EH (cell line): ENCODE measurements at regions not wholly inside any gene's neighbourhood (a gene's known extent, or its start where the extent isn't known, plus 50 kb on each side); places are given as distances from the start of the nearest gene placed in this dataset.
"Not testable (repeated sequence)": the region's sequence is repeated elsewhere in the genome, so short reads cannot be mapped to it uniquely, and the experiment has no call there.

ENCODE experiments used
- DNase-seq: peaks from one replicate; pipeline ENCODE4 v3.0.0-alpha.2; 2015; ENCODE audit warnings: low read depth

GRCh38 chr2:196498962-196499361, 140.6 kb upstream of the CCDC150 start:
- no peak for DNase-seq

DNA sequence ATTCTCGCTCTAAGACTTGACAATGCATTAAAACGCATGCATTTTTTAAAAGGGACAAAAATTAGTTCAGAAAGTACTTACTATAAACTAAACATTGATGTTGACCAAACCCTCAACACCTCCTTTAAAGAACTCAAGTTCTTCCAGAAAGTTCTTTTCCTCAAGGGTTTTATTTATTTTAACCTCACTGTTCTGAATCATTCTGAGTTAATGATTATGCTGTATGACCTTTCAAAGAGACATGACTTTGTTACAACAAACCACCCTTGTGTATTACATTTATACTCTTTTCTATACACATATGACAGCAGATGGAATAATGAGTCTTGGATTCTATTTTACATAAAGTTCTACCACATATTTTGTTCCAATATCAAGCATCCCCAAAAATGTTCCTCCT, 139.8 kb upstream of the CCDC150 start:
- no peak for DNase-seq

DNA sequence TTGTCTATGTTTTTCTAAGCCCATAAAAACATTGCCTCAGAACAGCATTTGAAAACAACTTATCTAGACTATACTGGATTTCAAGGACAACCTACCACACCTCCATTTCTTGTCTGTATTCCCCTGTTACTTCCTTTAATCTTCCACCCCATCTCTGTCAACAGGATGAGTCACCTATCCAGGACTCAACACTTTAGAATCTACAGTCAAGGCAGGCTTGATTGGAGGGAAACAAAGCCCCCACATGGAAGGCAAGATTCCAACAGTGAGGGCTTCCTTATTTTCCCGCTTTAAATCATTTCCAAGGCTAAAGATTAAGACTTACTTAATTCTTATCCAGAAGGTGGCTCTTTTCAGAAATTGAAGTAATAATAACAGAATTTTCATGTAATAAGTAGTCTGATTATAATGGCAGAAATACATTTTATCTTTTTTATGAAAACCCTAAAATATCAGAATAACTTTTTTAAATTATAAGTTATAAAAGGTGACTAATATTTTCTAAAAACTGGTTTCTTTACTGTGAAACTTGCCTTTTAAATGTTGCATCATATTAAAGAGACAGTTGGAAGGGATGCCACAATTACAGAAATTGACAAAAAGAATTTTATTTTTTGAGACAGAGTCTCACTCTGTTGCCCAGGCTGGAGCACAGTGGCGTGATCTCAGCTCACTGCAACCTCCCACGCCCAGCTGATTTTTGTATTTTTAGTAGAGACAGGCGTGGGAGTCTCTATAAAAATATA, 138.7 kb upstream of the CCDC150 start:
- peak; percentile 50 for DNase-seq

DNA sequence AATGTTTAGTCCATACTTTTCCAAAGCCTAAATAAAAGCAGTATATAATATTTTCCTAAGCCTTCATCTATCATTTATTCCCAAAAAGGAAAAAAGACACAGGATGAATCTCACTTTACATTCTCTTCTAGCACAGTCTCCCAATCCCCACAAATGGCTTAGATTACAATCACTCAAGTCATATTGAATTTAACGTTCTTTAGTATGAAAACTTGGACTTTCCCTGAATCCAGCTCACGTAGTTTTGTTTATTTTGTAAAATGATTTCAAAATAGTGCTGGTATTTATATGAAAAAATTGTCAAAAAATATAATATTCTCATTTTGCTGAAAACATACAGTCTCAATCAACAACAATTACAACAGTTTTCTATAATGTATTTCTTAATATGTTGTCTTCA, 137.7 kb upstream of the CCDC150 start:
- DNase-seq, result no peak

DNA sequence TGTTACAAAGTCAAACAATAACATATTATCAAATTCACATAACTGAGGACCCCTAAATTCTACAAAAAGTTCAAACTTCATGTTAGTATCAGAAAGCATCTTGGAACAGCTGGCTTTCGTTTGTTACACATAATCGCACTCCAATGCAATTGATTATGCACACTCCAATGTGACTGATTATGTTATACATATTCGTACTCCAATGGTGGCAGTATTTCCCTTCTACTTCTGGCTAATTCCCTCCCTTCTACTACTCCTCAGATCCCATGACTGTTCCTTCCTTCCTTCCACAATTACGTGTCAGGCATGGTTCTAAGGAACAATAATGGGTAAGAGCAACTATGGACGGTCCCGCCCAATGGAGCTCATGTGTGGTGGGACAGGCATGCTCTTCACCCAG, 137.1 kb upstream of the CCDC150 start:
- DNase-seq, result no peak

DNA sequence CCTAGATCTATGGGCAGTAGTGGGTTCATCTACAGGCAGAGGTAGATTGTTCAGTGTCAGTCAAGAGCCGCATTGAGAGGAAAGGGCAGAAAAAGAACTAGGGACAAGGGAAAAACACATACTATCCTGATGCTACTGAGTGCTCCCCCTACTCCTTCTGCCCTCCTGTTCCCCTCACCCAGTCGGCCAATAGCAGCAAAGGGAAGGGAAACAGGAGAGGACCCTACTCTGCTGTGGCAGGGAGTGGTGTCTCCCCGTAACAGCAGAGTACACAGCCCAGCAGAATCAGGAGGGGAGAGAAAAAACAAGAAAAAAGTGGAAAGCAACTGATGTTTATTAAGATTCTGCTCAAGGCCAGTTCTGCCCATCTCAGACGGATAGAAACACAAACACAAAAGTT, 136.1 kb upstream of the CCDC150 start:
- no peak for DNase-seq

DNA sequence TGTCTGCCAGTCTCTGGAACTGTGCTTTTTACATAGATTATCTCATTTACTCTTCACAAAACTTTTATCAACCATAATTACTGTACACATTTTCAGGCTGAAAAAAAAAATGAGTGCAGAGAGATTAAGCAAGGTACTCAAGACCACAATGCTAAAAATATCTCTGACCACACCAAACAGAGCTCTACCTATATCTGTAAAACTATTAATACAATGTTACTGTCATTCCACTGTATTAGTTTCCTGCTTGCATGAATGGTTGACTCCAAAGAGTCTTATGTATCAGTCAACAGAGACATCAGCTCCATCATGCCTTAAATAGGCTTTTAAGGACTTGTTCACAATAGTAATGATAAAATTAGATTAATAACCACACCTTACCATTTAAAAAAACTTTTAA, 134.7 kb upstream of the CCDC150 start:
- no peak for DNase-seq

DNA sequence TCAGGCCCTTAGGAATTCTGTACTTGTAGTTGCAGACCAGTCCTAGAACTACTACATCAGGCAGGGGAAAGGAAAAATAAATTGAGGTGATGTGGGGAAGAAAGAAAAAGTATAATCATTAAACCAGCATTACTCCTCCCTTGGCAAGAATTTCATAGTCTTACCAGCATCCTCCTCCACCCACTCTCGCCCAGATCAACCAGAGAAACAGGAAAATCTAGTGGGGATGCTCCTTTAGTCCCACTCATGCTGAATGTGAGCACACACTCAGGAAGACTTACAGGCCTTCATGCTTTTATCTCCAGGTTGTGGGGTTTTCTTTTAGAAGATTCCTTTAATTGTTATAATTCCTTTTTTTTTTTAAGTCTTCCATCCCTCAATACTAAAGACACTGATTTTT, 129.3 kb upstream of the CCDC150 start:
- no peak for DNase-seq

- DNase-seq, result peak; percentile 44
These were observed 128.0 kb upstream of the CCDC150 start for GRCh38 chr2:196511258-196512168.

GRCh38 chr2:196513796-196514526, 125.6 kb upstream of the CCDC150 start:
- DNase-seq, result no peak

DNA sequence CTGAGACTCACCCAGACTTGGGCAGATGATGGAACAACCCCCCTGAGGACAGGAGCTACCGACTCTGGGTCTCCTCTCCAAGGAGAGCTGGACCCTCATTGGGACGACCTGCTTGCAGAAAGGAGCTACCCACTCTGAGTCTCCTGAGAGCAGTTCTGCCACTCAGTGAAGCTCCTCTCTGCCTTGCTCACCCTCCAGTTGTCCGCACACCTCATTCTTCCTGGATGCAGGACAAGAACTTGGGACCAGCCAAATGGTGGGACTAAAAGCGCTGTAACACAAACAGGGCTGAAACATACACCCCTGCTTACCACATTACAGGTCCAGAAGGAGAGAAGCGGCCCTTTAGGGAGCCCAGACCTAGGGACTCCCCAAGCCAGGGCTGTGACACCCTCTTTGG, 124.9 kb upstream of the CCDC150 start:
- no peak for DNase-seq

DNA sequence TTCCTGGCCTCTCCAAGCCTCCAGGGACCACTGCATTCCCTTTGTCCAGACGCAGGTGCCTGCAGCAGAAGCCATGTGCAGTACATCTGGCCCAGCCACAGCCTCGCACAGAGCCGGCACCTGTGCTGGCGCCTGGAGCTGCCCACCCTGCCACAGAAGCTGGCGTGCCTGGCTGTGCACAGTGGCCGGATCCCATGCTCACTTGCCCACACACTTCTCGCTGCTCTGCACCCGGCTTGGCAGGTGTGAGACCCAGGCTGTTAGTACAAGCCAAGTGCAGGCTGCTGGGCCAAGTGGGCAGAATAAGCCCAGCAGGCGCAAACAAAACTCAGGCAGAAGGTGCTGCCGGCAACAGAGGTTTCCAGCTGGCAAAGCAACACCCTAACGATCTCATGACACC, 124.5 kb upstream of the CCDC150 start:
- DNase-seq, result no peak

DNA sequence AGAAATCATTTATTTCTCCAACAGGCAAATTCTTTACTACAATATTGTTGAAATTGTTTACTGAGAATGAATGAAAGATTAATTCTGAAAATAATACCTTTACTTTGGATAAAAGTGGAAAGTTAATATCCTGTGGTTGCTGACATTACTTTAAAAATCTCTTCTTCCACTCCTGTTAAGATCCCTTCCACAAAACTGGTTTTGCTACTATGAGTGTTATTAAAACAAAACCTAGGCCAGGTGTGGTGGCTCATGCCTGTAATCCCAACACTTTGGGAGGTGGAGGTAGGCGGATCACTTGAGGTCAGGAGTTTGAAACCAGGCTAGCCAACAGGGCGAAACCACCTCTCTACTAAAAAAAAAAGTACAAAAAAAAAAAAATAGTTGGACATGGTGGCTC, 123.9 kb upstream of the CCDC150 start:
- DNase-seq, result no peak

DNA sequence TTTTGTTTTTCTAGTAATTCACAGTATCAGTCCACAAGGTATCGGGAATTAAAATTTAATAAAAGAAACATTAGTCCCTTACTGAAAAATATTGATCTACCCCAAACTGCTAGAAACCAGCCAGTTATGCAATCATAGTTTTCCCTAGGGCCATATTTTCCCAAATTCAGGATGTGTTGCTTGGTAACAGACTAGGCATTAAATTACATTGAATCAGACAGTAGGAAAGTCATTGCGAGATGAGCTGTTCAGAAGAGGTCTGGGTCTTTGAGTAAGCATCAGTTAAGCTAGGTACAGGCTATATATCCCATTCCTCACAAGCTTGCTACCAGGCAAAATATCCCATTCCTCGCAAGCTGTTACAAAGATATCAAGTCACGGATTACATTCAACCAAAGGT, 123.0 kb upstream of the CCDC150 start:
- DNase-seq, result peak; percentile 9

GRCh38 chr2:196520605-196521004, 118.9 kb upstream of the CCDC150 start:
- DNase-seq, result no peak

GRCh38 chr2:196526981-196527725, 112.4 kb upstream of the CCDC150 start:
- not testable (repeated sequence) for DNase-seq

DNA sequence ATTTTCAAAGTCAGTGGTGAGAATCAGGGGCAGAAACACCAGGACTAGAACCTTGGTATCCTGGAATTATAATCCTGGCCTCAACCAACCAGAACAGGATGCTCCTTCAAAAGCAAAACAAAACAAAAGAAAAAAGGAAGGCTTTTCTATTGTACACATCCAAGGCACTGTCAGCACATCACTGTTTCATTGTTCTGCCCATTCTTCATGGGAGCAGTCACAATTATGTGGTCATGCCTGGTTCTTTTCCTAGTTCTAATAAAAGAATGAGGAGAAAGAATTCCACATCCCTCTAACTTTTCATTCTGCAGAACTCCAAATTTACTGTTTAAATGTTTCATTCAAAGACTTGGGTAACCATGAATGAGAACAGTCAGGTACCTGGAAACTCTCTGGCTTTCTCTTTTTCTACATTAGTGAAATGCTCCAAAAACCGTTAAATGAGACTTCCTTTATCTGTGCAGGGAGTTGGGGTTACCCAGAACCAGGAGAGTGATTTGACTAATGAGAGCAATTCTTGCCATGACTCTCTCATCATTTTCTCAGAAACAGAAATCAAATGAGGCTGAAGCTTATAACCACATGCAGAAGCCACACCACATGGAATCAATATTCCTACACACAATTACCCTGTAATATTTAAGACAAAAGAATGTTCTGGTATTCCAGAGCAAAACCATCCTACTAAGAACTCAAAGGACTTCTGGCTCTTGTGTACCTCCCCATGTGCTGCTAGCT, 110.9 kb upstream of the CCDC150 start:
- no peak for DNase-seq

DNA sequence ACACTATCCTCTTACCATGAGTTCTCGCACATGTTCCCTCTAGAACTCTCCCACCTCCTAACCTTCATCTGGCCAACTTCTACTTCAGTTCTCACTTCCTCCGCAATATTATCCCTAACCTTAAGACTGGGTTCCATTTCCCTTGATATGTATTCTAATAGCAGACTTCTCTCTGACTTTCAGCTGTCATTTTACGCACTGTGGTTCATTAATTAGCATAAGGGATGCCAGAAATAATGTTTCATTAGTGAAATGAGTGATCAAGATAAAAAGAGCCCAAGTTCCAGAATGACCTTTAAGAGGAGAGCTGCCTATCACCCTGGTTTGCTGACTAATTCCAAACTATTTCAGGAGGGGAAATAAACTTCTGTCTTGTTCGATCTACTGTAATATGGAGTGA, 108.6 kb upstream of the CCDC150 start:
- DNase-seq, result no peak

DNA sequence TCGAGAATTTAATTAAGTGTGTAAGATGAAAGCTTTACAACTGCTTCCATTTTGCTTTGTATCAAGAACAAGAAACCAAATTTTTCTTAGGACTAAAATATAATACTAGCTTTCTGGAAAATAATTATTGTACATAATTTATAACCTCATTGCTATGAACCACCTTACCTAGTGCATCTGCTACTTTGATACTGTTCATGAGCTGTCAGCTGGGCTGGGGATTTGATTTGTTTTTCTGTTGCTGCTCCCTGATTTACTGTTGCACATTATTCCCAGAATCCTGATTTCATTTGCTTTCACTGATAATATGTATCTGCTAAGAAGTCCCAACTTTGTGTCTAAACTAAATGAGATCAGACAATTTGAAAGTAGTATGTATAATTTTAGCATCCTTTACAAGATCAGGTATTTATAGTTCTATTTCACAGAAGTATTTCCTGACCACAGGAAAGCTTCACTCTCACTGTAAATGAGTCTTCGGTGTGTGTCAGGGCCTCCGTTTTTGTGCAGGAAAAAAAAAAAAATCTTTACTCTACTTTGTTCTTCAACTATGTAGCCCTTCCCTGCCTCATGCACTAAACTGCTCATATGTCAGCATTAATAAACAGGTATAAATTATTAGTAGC, 105.6 kb upstream of the CCDC150 start:
- DNase-seq, result no peak

DNA sequence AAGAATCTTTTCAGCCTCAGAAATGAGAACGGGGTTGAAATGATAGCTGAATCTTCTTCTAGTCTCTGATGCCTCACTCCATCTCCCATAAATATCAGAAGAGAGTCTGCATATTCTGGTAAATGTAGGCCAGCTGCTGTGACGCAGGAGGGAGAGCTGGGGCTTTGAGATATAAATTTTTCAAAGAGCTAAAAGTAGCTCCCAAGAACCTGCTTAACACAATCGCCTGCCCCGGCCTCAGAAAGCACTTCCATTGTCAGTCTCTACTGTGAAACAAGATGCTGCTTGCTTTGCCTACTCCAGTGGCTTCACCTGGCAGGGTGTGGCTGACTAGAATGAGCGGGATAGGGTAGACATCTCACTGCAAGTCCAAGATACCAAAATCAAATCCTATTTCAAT, 105.0 kb upstream of the CCDC150 start:
- DNase-seq, result no peak

DNA sequence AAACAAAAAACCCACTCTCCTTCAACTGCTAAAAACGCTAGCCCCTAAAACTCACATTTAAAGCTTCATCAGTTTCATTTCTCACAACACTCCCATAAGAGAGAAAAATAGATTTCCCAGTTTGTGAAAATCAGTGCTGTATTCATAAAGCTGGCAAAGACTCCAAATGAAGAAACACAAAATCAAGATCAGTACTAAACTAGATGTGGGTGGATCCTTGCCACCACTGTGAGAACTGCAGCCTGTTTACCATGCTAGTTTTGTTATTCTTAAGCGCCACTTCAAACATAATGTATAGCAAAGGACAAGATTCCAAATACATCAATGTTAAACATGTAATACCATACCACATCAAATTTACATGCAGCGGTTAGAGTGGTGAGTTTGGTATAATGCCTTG, 104.5 kb upstream of the CCDC150 start:
- DNase-seq, result no peak
